CD8-positive, alpha-beta memory T cell (primary cell): ENCODE measurements at regions not wholly inside any gene's neighbourhood (a gene's known extent, or its start where the extent isn't known, plus 50 kb on each side); places are given as distances from the start of the nearest gene placed in this dataset.
"Not testable (repeated sequence)": the region's sequence is repeated elsewhere in the genome, so short reads cannot be mapped to it uniquely, and the experiment has no call there.

Experiments used
- CTCF ChIA-PET: fragments of 350-600 bp; sonication (Branson Sonifier 250); formaldehyde crosslinking; loops from one replicate; lab custom pipeline; 2021; ENCODE audit warnings: antibody characterized with exemption; lab: Charles Lee
- POLR2A ChIA-PET: fragments of 350-600 bp; sonication (Branson Sonifier 250); formaldehyde crosslinking; loops from one replicate; lab custom pipeline; 2021; ENCODE audit warnings: antibody characterized with exemption; lab: Charles Lee
- DNase-seq, 5 donors: peaks; one replicate each; pipeline versions ENCODE4 v3.0.0 to v3.0.0-alpha.2; 2020 to 2022; ENCODE audit warnings: mixed read lengths in 1 of 5
- H3K27ac ChIP-seq: one replicate; pipeline ENCODE4 v1.7.0; 2013; ENCODE audit warnings: low read depth, mild to moderate bottlenecking, low read length, moderate library complexity
- H3K27me3 ChIP-seq: 2 replicates; pipeline ENCODE4 v1.7.0; 2013; ENCODE audit warnings: low read length, mild to moderate bottlenecking; ENCODE audit not compliant: insufficient read depth, poor library complexity, severe bottlenecking
- H3K36me3 ChIP-seq: 2 replicates; pipeline ENCODE4 v1.7.0; 2013; ENCODE audit warnings: mild to moderate bottlenecking, low read length, moderate library complexity; ENCODE audit not compliant: insufficient read depth
- H3K4me1 ChIP-seq: 2 replicates; pipeline ENCODE4 v1.7.0; 2013; ENCODE audit warnings: mild to moderate bottlenecking, low read length, moderate library complexity; ENCODE audit not compliant: insufficient read depth
- H3K4me3 ChIP-seq: 2 replicates; pipeline ENCODE4 v1.7.0; 2013; ENCODE audit warnings: mild to moderate bottlenecking, low read length
- H3K9me3 ChIP-seq: 2 replicates; pipeline ENCODE4 v1.7.0; 2013; ENCODE audit warnings: mild to moderate bottlenecking, low read length
- H3K27ac Mint-ChIP-seq, 8 donors: one replicate each; pipeline ENCODE4 v1.8.0; 2020 to 2021; ENCODE audit warnings: mixed read lengths in 8 of 8, mild to moderate bottlenecking in 6 of 8, inconsistent platforms in 3 of 8, moderate library complexity in 3 of 8
- H3K27me3 Mint-ChIP-seq, 2 donors: one replicate each; pipeline ENCODE4 v1.8.0; 2020 to 2021; ENCODE audit warnings: mixed read lengths in 2 of 2, mild to moderate bottlenecking in 1 of 2, moderate library complexity in 1 of 2
- H3K36me3 Mint-ChIP-seq, 3 donors: one replicate each; pipeline ENCODE4 v1.8.0; 2020 to 2021; ENCODE audit warnings: mixed read lengths in 3 of 3, inconsistent platforms in 1 of 3, mild to moderate bottlenecking in 1 of 3
- H3K4me1 Mint-ChIP-seq, 3 donors: one replicate each; pipeline ENCODE4 v1.8.0; 2020 to 2021; ENCODE audit warnings: mixed read lengths in 3 of 3, inconsistent platforms in 1 of 3, mild to moderate bottlenecking in 1 of 3
- H3K4me3 Mint-ChIP-seq, 7 donors: one replicate each; pipeline ENCODE4 v1.8.0; 2020 to 2021; ENCODE audit warnings: mixed read lengths in 7 of 7, mild to moderate bottlenecking in 6 of 7, moderate library complexity in 4 of 7, inconsistent platforms in 2 of 7
- H3K9me3 Mint-ChIP-seq, 5 donors: one replicate each; pipeline ENCODE4 v1.8.0; 2020 to 2022; ENCODE audit warnings: mixed read lengths in 5 of 5, mild to moderate bottlenecking in 3 of 5, moderate library complexity in 2 of 5, inconsistent platforms in 1 of 5

- Mint-ChIP-seq H3K27ac (peak overlapping the region in 1 of 8 donors; percentile 39), H3K4me1 (no peaks in the 10 kb centered on the region), H3K9me3 (peaks cover 1 to 6% (median 5%) of the 10 kb centered on the region in 5 donors), H3K27me3 (peaks cover 5 to 19% of the 10 kb centered on the region in 2 donors), H3K4me3 (no peak overlapping the region), H3K36me3 (no peaks in the 10 kb centered on the region)
- Histone ChIP-seq H3K4me1 (no peaks in the 10 kb centered on the region), H3K9me3 (no peaks in the 10 kb centered on the region), H3K27ac (no peak overlapping the region), H3K27me3 (no peaks in the 10 kb centered on the region), H3K4me3 (no peak overlapping the region), H3K36me3 (no peaks in the 10 kb centered on the region)
- ChIA-PET POLR2A (no interaction called here), CTCF (no interaction called here)
- no peak for DNase-seq
Observed at GRCh38 chr1:30445449-30445848, 277.9 kb downstream of the MATN1 start.

GRCh38 chr1:30444850-30445249 lies 278.5 kb downstream of the MATN1 start:
- no peak overlapping the region for H3K27ac ChIP-seq
- H3K36me3 ChIP-seq, result no peaks in the 10 kb centered on the region
- no peaks in the 10 kb centered on the region for H3K27me3 ChIP-seq
- H3K27ac Mint-ChIP-seq, result no peak overlapping the region
- H3K36me3 Mint-ChIP-seq, result no peaks in the 10 kb centered on the region
- DNase-seq, result no peak
- ChIA-PET POLR2A (no interaction called here), CTCF (no interaction called here)
- H3K27me3 Mint-ChIP-seq, result peaks cover 3 to 14% of the 10 kb centered on the region in 2 donors
- H3K4me3 ChIP-seq, result no peak overlapping the region
- H3K4me1 ChIP-seq, result no peaks in the 10 kb centered on the region
- H3K9me3 Mint-ChIP-seq, result peaks cover 1 to 6% (median 5%) of the 10 kb centered on the region in 5 donors
- no peaks in the 10 kb centered on the region for H3K4me1 Mint-ChIP-seq
- H3K4me3 Mint-ChIP-seq, result no peak overlapping the region
- H3K9me3 ChIP-seq, result no peaks in the 10 kb centered on the region

GRCh38 chr1:30444401-30444800 lies 279.0 kb downstream of the MATN1 start:
- Histone ChIP-seq H3K27me3 (no peaks in the 10 kb centered on the region), H3K9me3 (no peaks in the 10 kb centered on the region), H3K36me3 (no peaks in the 10 kb centered on the region), H3K4me1 (no peaks in the 10 kb centered on the region), H3K4me3 (no peak overlapping the region), H3K27ac (no peak overlapping the region)
- POLR2A ChIA-PET, result no interaction called here
- DNase-seq, result no peak
- H3K27ac Mint-ChIP-seq, result no peak overlapping the region
- no peaks in the 10 kb centered on the region for H3K36me3 Mint-ChIP-seq
- peaks cover 1 to 6% (median 5%) of the 10 kb centered on the region in 5 donors for H3K9me3 Mint-ChIP-seq
- CTCF ChIA-PET, result no interaction called here
- peaks cover 3 to 14% of the 10 kb centered on the region in 2 donors for H3K27me3 Mint-ChIP-seq
- H3K4me3 Mint-ChIP-seq, result no peak overlapping the region
- no peaks in the 10 kb centered on the region for H3K4me1 Mint-ChIP-seq

DNA sequence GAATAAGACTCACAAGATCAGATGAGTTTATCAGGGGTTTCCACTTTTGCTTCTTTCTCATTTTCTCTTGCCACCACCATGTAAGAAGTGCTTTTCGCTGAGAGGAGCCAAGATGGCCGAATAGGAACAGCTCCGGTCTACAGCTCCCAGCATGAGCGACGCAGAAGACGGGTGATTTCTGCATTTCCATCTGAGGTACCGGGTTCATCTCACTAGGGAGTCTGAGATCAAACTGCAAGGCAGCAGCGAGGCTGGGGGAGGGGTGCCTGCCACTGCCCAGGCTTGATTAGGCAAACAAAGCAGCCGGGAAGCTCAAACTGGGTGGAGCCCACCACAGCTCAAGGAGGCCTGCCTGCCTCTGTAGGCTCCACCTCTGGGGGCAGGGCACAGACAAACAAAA lies 285.1 kb downstream of the MATN1 start:
- POLR2A ChIA-PET, H3K27ac Mint-ChIP-seq, H3K4me1 Mint-ChIP-seq, H3K9me3 Mint-ChIP-seq, DNase-seq, H3K36me3 ChIP-seq, H3K4me1 ChIP-seq, H3K4me3 ChIP-seq, H3K4me3 Mint-ChIP-seq, H3K27ac ChIP-seq, H3K9me3 ChIP-seq, H3K36me3 Mint-ChIP-seq, H3K27me3 ChIP-seq, CTCF ChIA-PET: not testable (repeated sequence)
- peaks cover 6 to 17% of the 10 kb centered on the region in 2 donors for H3K27me3 Mint-ChIP-seq

GRCh38 chr1:30437059-30437576 lies 286.3 kb downstream of the MATN1 start:
- Mint-ChIP-seq H3K4me1 (no peaks in the 10 kb centered on the region), H3K27me3 (peaks cover 11 to 29% of the 10 kb centered on the region in 2 donors), H3K4me3 (no peak overlapping the region), H3K36me3 (peaks cover 0 to 7% (median 0%) of the 10 kb centered on the region in 3 donors), H3K27ac (peak overlapping the region in 1 of 8 donors; percentile 33), H3K9me3 (peaks cover 0 to 7% (median 3%) of the 10 kb centered on the region in 5 donors)
- ChIA-PET POLR2A (interaction anchor here (0.6 kb wide), 1 partner anchor 510 kb away, joined by 3 read pairs; no protein-coding TSS in a partner anchor), CTCF (no interaction called here)
- Histone ChIP-seq H3K4me1 (no peaks in the 10 kb centered on the region), H3K4me3 (no peak overlapping the region), H3K9me3 (no peaks in the 10 kb centered on the region), H3K36me3 (no peaks in the 10 kb centered on the region), H3K27me3 (no peaks in the 10 kb centered on the region), H3K27ac (no peak overlapping the region)
- no peak for DNase-seq

DNA sequence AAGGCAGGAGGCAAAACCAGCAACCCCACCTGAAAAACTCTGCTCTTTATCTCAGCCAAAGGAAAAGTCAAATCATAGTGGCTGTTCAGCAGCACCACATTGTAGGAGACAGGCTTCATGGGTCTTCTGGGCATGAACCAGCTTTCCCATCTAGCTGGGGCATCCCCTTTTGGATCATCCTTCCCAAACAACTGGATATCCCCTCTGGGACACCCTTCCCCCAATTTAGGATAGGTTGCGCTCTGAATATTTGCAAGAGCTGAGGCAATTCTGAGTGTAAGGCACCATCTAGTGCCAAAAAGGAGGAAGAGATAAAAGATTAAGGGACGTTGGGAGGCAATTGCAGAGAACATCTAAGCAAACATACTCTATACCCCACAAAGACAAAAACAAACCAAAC lies 295.8 kb downstream of the MATN1 start:
- Histone ChIP-seq H3K4me3 (no peak overlapping the region), H3K4me1 (no peaks in the 10 kb centered on the region), H3K27me3 (no peaks in the 10 kb centered on the region), H3K9me3 (no peaks in the 10 kb centered on the region), H3K36me3 (no peaks in the 10 kb centered on the region), H3K27ac (no peak overlapping the region)
- Mint-ChIP-seq H3K4me3 (no peak overlapping the region), H3K36me3 (no peaks in the 10 kb centered on the region), H3K9me3 (peaks cover 22 to 36% (median 29%) of the 10 kb centered on the region in 5 donors), H3K4me1 (no peaks in the 10 kb centered on the region), H3K27ac (no peak overlapping the region), H3K27me3 (peaks cover 35 to 78% of the 10 kb centered on the region in 2 donors)
- POLR2A ChIA-PET, result no interaction called here
- CTCF ChIA-PET, result no interaction called here
- no peak for DNase-seq

GRCh38 chr1:30425046-30425445 lies 298.3 kb downstream of the MATN1 start:
- H3K36me3 Mint-ChIP-seq, result no peaks in the 10 kb centered on the region
- no peaks in the 10 kb centered on the region for H3K36me3 ChIP-seq
- no peak overlapping the region for H3K27ac ChIP-seq
- peaks cover 7% of the 10 kb centered on the region for H3K27me3 ChIP-seq
- no peaks in the 10 kb centered on the region for H3K9me3 ChIP-seq
- ChIA-PET CTCF (no interaction called here), POLR2A (no interaction called here)
- no peak overlapping the region for H3K4me3 ChIP-seq
- peaks cover 21 to 34% (median 28%) of the 10 kb centered on the region in 5 donors for H3K9me3 Mint-ChIP-seq
- H3K4me1 ChIP-seq, result no peaks in the 10 kb centered on the region
- H3K27ac Mint-ChIP-seq, result peak overlapping the region in 1 of 8 donors; percentile 66
- H3K4me3 Mint-ChIP-seq, result no peak overlapping the region
- H3K4me1 Mint-ChIP-seq, result no peaks in the 10 kb centered on the region
- no peak for DNase-seq
- H3K27me3 Mint-ChIP-seq, result peaks cover 44 to 71% of the 10 kb centered on the region in 2 donors

- ChIA-PET CTCF (no interaction called here), POLR2A (no interaction called here)
- DNase-seq, result no peak
- H3K9me3 ChIP-seq, result no peaks in the 10 kb centered on the region
- no peaks in the 10 kb centered on the region for H3K4me1 ChIP-seq
- no peak overlapping the region for H3K27ac ChIP-seq
- no peaks in the 10 kb centered on the region for H3K36me3 Mint-ChIP-seq
- H3K27me3 Mint-ChIP-seq, result peaks cover 40 to 57% of the 10 kb centered on the region in 2 donors
- no peak overlapping the region for H3K4me3 Mint-ChIP-seq
- H3K9me3 Mint-ChIP-seq, result peaks cover 10 to 22% (median 20%) of the 10 kb centered on the region in 5 donors
- no peaks in the 10 kb centered on the region for H3K4me1 Mint-ChIP-seq
- no peak overlapping the region for H3K27ac Mint-ChIP-seq
- H3K4me3 ChIP-seq, result no peak overlapping the region
- no peaks in the 10 kb centered on the region for H3K36me3 ChIP-seq
- H3K27me3 ChIP-seq, result peaks cover 7% of the 10 kb centered on the region
Observed at GRCh38 chr1:30423570-30423969, 299.8 kb downstream of the MATN1 start.
